ENCODE measurements at regions not wholly inside any gene's neighbourhood (a gene's known extent, or its start where the extent isn't known, plus 50 kb on each side); places are given as distances from the start of the nearest gene placed in this dataset.

DNA sequence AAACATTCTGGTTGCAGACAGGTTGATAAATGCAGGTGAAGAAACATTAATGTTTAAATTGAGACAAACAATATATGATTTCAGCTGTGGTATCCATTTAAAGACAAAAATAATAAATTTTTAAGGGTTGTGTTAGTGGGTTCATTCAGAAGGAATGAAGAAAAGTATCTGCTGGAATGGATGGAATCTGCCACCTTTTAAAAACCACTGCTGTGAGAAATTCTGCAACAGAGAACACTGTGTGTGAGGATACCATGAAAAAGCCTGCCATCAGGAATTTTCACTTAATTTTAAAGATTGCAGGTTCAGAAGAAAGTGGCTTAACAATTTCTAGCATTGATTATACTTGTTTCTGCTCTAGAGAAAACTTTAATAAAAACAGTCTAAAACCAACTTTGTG lies 184.6 kb upstream of the SOX5 start:
- no peaks in the 10 kb centered on the region for H3K4me1 Mint-ChIP-seq
- no peak overlapping the region for H3K27ac Mint-ChIP-seq
- DNase-seq = no peak
- H3K36me3 Mint-ChIP-seq (ENCODE audit: low read depth) = no peaks in the 10 kb centered on the region
- ChIA-PET POLR2A (no interaction called here), CTCF (no interaction called here)
- no peak overlapping the region for H3K4me3 Mint-ChIP-seq
- peaks cover 2% of the 10 kb centered on the region for H3K9me3 Mint-ChIP-seq
- no peaks in the 10 kb centered on the region for H3K27me3 Mint-ChIP-seq

DNA sequence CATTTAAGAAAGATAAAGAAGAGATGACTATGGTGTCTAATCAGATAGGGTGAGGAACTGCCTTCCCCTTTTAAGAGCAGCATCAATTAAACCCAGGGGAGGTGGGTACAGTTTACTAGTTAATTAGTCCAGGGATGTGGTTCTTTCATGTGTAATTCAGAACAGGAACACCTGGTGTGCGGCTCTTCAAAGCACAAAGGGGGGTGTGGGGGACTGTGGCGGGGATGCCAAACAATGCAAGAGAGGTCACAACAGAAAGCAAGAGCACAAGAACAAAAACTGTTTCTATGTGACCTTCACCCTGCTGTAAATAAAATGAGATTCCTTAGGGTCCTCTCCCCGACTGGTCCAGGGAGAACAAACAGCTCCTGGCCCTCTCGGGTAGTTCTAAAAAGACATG lies 183.9 kb upstream of the SOX5 start:
- Mint-ChIP-seq H3K27me3 (no peaks in the 10 kb centered on the region), H3K4me3 (no peak overlapping the region), H3K9me3 (peaks cover 2% of the 10 kb centered on the region), H3K27ac (no peak overlapping the region), H3K4me1 (no peaks in the 10 kb centered on the region), H3K36me3 (ENCODE audit: low read depth) (no peaks in the 10 kb centered on the region)
- POLR2A ChIA-PET = no interaction called here
- CTCF ChIA-PET = no interaction called here
- no peak for DNase-seq

DNA sequence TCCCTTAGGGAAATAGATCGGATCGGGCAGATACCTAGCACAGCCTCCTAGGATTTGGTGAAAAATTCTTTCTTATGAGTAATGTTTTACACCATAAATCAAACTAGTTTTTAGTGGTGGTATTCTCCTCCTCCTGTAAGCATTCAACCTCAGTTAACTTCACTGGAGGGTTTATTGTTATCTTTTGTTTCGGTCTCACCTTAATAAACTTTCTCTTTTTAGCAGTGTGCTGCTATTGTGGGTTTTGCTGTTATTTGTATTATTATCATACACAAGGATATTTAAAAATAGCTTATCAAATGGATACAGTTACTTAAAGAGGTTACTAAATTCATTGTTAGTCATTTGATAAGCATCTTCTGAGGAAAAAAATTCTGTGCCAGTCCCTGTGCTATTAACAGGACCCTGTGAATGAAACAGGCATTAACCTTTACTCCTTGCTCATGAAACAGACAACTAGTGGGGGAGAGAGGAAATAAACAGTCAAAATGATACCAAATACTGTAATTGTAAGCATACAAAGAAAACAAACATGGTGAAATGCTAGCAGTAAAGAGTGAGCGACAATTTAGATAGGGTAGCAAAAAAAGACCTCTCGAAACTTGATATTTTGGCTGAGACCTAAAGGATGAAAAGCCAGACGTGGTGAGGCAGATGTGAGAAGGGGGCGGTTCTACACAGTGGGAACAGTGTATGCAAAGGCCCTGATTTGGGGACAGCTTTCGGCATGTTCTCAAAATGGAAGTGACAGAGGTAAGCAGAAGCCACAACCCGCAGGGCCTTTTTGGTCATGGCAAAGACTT lies 178.7 kb upstream of the SOX5 start:
- no peaks in the 10 kb centered on the region for H3K9me3 Mint-ChIP-seq
- no peaks in the 10 kb centered on the region for H3K4me1 Mint-ChIP-seq
- no peaks in the 10 kb centered on the region for H3K36me3 Mint-ChIP-seq (ENCODE audit: low read depth)
- CTCF ChIA-PET = no interaction called here
- no peaks in the 10 kb centered on the region for H3K27me3 Mint-ChIP-seq
- POLR2A ChIA-PET = no interaction called here
- no peak for DNase-seq
- no peak overlapping the region for H3K4me3 Mint-ChIP-seq
- no peak overlapping the region for H3K27ac Mint-ChIP-seq

DNA sequence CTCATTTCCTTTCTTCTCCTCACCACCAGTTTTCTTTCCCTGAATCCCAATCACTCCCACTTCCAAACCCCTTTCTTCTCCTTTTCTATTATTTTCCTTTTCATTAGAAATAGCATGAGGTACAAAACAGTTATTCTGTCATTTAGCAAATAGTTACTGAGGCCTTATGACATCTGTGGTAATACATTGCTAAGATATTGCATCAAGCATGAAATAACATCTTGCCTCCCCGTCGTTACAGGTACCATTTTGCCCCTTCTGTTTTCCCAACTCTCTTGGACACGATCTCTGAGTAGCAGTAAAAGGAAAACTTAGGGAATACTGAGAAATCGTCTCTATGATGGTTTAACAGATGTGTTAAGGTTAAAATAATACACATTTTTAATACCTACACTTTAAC lies 175.8 kb upstream of the SOX5 start:
- Mint-ChIP-seq H3K9me3 (no peaks in the 10 kb centered on the region), H3K4me1 (no peaks in the 10 kb centered on the region), H3K27ac (no peak overlapping the region), H3K36me3 (ENCODE audit: low read depth) (no peaks in the 10 kb centered on the region), H3K27me3 (no peaks in the 10 kb centered on the region), H3K4me3 (no peak overlapping the region)
- ChIA-PET CTCF (no interaction called here), POLR2A (no interaction called here)
- no peak for DNase-seq

DNA sequence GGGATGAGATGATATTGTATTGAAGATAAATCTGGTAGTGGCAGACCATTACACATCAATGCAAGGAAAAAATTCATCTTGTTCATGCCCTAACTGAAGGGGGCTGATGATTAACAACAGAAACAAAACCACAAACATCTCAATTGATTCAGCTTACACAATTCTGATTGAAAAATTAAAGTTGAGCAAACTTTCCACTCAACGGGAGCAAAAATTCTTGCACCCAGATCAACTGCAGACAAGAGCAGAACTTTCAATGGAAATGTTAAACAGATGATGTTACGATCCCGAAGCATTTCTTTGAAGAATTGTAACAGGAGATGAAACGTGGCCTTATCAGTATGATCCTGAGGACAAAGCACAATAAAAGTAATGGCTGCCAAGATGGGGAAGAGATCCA lies 172.4 kb upstream of the SOX5 start:
- CTCF ChIA-PET = no interaction called here

DNA sequence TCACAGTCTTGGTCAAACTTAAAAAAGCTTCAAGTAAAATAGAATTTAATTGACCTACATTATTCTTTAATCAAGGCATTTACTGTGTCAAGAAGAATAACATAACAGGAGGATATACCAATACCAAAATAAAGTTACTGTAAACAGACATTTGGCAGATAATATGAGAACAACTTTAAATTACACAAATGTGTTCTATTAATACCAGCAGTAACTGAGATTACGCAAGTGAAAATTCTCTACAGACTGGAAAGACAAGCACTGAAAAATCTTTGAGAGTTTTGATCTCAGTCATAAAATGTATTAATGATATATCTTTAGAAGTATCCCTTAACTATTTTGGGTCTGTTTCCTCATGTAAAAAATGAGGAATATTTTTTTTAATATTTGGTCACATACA lies 169.2 kb upstream of the SOX5 start:
- DNase-seq = no peak
- Mint-ChIP-seq H3K36me3 (ENCODE audit: low read depth) (no peaks in the 10 kb centered on the region), H3K27me3 (no peaks in the 10 kb centered on the region), H3K4me1 (no peaks in the 10 kb centered on the region), H3K4me3 (no peak overlapping the region), H3K27ac (no peak overlapping the region), H3K9me3 (no peaks in the 10 kb centered on the region)
- POLR2A ChIA-PET = no interaction called here
- CTCF ChIA-PET = no interaction called here

More for the DNA sequence above, 172.4 kb upstream of the SOX5 start:
- no peaks in the 10 kb centered on the region for H3K4me1 Mint-ChIP-seq
- H3K36me3 Mint-ChIP-seq (ENCODE audit: low read depth) = no peaks in the 10 kb centered on the region
- no peak overlapping the region for H3K4me3 Mint-ChIP-seq
- no peaks in the 10 kb centered on the region for H3K9me3 Mint-ChIP-seq
- no peaks in the 10 kb centered on the region for H3K27me3 Mint-ChIP-seq
- no peak overlapping the region for H3K27ac Mint-ChIP-seq
- DNase-seq = no peak
- POLR2A ChIA-PET = no interaction called here

DNA sequence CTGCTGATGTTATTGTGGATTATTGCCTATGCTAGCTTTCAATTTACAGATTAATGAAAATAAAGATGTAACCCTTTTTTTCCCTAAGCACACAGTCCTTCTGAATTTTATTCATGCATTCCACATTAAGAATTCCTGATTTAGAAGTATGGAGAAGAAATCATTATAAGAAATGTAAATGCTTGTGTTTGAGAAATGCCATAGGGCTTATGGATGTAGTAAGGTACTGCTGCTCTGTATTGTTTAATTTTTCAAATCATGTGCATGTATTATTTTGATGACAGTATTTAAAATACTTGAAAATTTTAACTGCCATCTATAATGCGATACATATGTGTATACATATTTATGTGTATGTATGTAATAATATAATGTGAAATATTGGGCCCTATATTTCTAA lies 167.1 kb upstream of the SOX5 start:
- DNase-seq = no peak
- Mint-ChIP-seq H3K27ac (no peak overlapping the region), H3K9me3 (no peaks in the 10 kb centered on the region), H3K27me3 (no peaks in the 10 kb centered on the region), H3K36me3 (ENCODE audit: low read depth) (no peaks in the 10 kb centered on the region), H3K4me3 (no peak overlapping the region), H3K4me1 (no peaks in the 10 kb centered on the region)
- ChIA-PET CTCF (no interaction called here), POLR2A (no interaction called here)

DNA sequence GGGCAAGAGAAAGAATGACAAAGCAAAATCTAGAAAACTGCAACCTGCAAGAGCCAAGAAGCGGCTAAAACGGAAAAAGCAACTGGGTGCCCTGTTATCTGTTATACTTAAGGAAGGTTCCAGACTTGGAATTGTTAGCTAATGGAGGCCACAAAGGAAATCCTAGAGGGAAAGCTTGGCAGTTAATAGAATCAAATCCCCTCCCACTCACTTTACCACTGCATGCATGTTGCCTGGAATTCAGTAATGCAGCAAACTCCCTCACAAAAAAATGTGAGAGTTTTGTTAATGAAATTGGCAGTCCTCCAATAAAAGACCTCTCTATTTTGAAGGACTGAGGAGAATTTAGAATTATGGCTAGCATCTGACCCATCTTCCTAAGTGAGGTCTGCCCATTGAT lies 164.2 kb upstream of the SOX5 start:
- no peaks in the 10 kb centered on the region for H3K9me3 Mint-ChIP-seq
- DNase-seq = no peak
- no peaks in the 10 kb centered on the region for H3K4me1 Mint-ChIP-seq
- ChIA-PET POLR2A (no interaction called here), CTCF (no interaction called here)
- H3K27me3 Mint-ChIP-seq = no peaks in the 10 kb centered on the region
- no peak overlapping the region for H3K27ac Mint-ChIP-seq
- no peaks in the 10 kb centered on the region for H3K36me3 Mint-ChIP-seq (ENCODE audit: low read depth)
- no peak overlapping the region for H3K4me3 Mint-ChIP-seq

DNA sequence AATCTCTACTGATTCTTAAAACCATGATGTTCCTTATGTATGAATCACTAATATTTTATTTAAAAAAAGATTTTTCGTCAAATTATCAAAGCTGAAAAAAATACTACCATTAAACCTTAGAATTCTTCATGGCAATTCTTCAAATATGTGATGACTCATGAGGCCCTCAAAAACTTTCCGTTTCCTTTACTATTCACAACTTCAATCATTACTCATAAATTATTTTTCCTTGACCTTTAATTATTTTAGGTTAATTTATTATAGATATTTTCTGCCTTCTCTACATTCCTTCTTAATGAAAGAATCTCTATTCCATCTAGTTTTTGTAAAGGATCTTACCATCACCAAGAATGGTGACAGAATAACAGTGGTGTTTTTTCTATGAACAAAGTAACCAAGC lies 162.1 kb upstream of the SOX5 start:
- H3K4me3 Mint-ChIP-seq = no peak overlapping the region
- no peaks in the 10 kb centered on the region for H3K4me1 Mint-ChIP-seq
- H3K27me3 Mint-ChIP-seq = no peaks in the 10 kb centered on the region
- H3K27ac Mint-ChIP-seq = no peak overlapping the region
- DNase-seq = no peak
- ChIA-PET CTCF (no interaction called here), POLR2A (no interaction called here)
- H3K36me3 Mint-ChIP-seq (ENCODE audit: low read depth) = no peaks in the 10 kb centered on the region
- no peaks in the 10 kb centered on the region for H3K9me3 Mint-ChIP-seq

DNA sequence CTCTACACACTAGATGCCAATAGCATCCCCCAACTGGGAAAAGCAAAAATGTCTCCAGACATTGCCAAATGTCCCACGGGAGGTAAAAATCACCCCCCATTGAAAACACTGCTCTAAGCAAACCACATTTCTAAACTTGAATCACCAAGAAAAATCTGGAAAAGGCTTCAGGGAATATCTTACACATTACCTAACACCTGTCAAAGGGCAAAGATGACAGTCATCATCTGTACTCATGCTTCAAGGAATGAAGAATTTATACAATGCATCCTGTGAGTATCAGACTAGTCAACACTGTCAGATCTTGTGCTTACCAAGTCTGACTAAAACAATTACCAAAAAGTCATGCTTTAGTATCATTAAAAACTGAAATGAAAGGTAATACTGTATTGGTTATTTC lies 161.6 kb upstream of the SOX5 start:
- POLR2A ChIA-PET = no interaction called here

DNA sequence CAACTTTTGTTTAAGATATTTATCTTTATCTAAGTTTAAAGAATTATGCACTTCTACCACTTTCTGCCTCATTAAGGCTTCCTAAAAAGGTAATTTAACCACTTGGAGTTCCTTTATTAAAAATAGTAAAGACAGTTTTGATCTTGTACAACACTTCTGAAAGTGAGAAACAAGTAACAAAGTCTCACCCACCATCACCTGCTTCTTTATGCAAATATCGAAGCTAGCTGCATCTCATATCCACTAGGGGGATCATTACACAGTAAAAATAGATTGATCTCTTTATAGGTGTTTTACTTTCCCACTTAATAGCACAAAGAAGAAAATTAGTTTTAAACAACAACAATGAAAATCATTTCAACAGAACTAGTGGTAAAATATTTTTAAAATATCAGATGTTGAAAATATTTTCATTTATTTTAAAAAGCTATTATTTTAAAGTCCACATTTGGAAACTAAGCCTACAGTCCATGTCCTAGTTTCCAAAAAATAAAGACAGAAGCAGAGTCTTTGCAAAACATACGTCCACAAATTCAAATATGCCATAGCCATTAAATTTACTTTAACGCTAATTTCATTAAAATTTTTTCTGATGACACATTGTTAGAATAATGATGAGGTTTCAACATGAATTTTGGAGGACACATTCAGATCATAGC lies 160.0 kb upstream of the SOX5 start:
- CTCF ChIA-PET = no interaction called here
- Mint-ChIP-seq H3K36me3 (ENCODE audit: low read depth) (no peaks in the 10 kb centered on the region), H3K9me3 (no peaks in the 10 kb centered on the region), H3K4me1 (no peaks in the 10 kb centered on the region), H3K27ac (no peak overlapping the region), H3K27me3 (no peaks in the 10 kb centered on the region), H3K4me3 (no peak overlapping the region)
- POLR2A ChIA-PET = no interaction called here
- DNase-seq = no peak

More for the DNA sequence above, 161.6 kb upstream of the SOX5 start:
- Mint-ChIP-seq H3K4me3 (no peak overlapping the region), H3K9me3 (no peaks in the 10 kb centered on the region), H3K27me3 (no peaks in the 10 kb centered on the region), H3K27ac (no peak overlapping the region), H3K36me3 (ENCODE audit: low read depth) (no peaks in the 10 kb centered on the region), H3K4me1 (no peaks in the 10 kb centered on the region)
- CTCF ChIA-PET = no interaction called here
- DNase-seq = no peak

DNA sequence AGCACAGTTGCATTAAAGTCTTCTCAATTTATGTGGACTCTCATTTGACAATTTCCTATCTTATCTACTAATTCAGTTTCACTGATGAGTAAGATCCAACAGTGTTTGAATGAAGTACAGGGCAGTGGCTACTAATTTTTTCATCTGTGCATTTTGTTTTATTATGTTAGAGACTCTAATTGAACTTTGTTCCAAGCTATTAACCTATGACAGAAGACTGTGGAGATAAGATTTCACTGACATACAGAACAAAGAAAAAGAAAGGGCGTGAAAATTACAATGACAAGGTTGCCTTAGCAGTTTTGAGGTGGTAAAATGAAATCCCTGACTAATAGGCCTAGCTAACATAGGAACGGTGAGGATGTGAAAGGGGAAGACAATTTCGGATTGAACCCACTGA lies 153.2 kb upstream of the SOX5 start:
- Mint-ChIP-seq H3K27ac (no peak overlapping the region), H3K36me3 (ENCODE audit: low read depth) (no peaks in the 10 kb centered on the region), H3K4me3 (no peak overlapping the region), H3K9me3 (no peaks in the 10 kb centered on the region), H3K27me3 (no peaks in the 10 kb centered on the region), H3K4me1 (no peaks in the 10 kb centered on the region)
- ChIA-PET POLR2A (interaction anchor here (0.6 kb wide), 1 partner anchor 649 kb away, joined by 3 read pairs; no protein-coding TSS in a partner anchor), CTCF (no interaction called here)
- no peak for DNase-seq

DNA sequence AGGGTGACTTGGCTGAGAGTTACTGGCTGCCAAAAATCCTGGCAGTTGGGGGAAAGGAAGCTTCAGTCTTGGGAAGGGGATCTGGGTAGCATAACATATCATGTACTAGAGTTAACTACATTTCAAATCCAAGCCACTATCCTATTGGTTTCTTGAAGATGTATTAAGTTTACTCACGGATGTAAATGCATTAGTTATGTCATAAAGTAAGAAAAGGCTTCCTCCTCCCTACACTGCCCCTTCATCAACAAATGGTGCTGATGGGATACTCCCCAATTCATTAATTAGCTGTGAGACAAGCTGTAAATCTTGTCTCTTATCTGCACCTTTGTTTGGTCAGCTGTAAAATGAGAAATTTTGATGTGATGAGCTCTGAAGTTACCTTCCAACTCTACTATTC lies 150.1 kb upstream of the SOX5 start:
- ChIA-PET POLR2A (no interaction called here), CTCF (no interaction called here)
- DNase-seq = no peak
- Mint-ChIP-seq H3K27ac (no peak overlapping the region), H3K4me3 (no peak overlapping the region), H3K36me3 (ENCODE audit: low read depth) (no peaks in the 10 kb centered on the region), H3K4me1 (no peaks in the 10 kb centered on the region), H3K9me3 (no peaks in the 10 kb centered on the region), H3K27me3 (no peaks in the 10 kb centered on the region)

DNA sequence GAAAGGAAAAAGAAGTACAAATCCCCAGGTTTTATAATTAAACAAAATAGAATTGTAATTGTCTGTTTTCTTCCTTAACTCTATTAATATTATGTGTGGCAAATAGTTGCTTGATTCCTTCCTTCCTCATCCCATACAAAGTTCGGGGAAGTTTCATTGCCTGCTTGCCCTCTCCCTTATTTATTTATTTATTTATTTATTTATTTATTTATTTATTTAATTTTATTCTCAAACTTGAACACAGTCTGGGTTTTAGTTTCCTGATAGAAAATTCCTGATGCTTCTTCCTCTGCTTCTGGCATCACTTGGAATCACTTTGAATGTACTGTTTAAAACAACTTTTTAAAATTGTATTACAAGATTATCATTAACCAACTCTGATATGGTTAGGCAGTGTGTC lies 145.8 kb upstream of the SOX5 start:
- ChIA-PET POLR2A (no interaction called here), CTCF (no interaction called here)
- Mint-ChIP-seq H3K27ac (no peak overlapping the region), H3K4me3 (no peak overlapping the region), H3K36me3 (ENCODE audit: low read depth) (no peaks in the 10 kb centered on the region), H3K9me3 (no peaks in the 10 kb centered on the region), H3K27me3 (no peaks in the 10 kb centered on the region), H3K4me1 (no peaks in the 10 kb centered on the region)
- DNase-seq = no peak

Data from activated CD4-positive, alpha-beta memory T cell treated with anti-CD3 and anti-CD28 coated beads, Interleukin-2, amount 10 ng/mL, durations not matched to agents 7 days and 5 days (primary cell).